Right lobe of liver (tissue), 4 donors: ENCODE measurements at regions not wholly inside any gene's neighbourhood (a gene's known extent, or its start where the extent isn't known, plus 50 kb on each side); places are given as distances from the start of the nearest gene placed in this dataset.

ENCODE experiments used
- CTCF ChIP-seq, 4 donors: fragments of 200-600 bp in 3 of 4; fragments of 450-650 bp in 1 of 4; IDR thresholded peaks; one replicate each; pipeline versions ENCODE4 v1.5.1 to v1.8.0; 2016 to 2022; ENCODE audit warnings: antibody characterized with exemption in 4 of 4, mild to moderate bottlenecking in 2 of 4
- POLR2A ChIP-seq: fragments of 450-650 bp; IDR thresholded peaks from one replicate; pipeline ENCODE4 v1.6.1; 2017; ENCODE audit warnings: antibody characterized with exemption, mild to moderate bottlenecking
- donor health status: DM: no; HTN: no; CAD: no.
- donor health status: DM: no; HTN: no; CAD: no.
- donor health status: DM: no; HTN: yes; CAD: no.

GRCh38 chr9:8208465-8208864 is 408.9 kb upstream of the DMAC1 start:
- TF ChIP-seq CTCF (IDR thresholded peaks at IDR 0.05) (no peak), POLR2A (no peak)
